GM12872 (cell line): ENCODE measurements at regions not wholly inside any gene's neighbourhood (a gene's known extent, or its start where the extent isn't known, plus 50 kb on each side); places are given as distances from the start of the nearest gene placed in this dataset.

Experiments
- CTCF ChIP-seq: IDR thresholded peaks from 3 replicates; pipeline ENCODE4 v1.5.1; 2011; ENCODE audit warnings: low read depth, mild to moderate bottlenecking, low read length, moderate library complexity; ENCODE audit not compliant: insufficient read depth

- no peak for TF ChIP-seq CTCF
Observed at GRCh38 chr2:381181-381580, 93.3 kb upstream of the ALKAL2 start.

GRCh38 chr2:380772-381171, 92.9 kb upstream of the ALKAL2 start:
- no peak for TF ChIP-seq CTCF

- no peak for TF ChIP-seq CTCF
Observed at GRCh38 chr2:380221-380620, 92.3 kb upstream of the ALKAL2 start.

GRCh38 chr2:379778-380177, 91.9 kb upstream of the ALKAL2 start:
- TF ChIP-seq CTCF, result no peak

- no peak for TF ChIP-seq CTCF
Observed at GRCh38 chr2:378364-378763, 90.5 kb upstream of the ALKAL2 start.

- no peak for TF ChIP-seq CTCF
Observed at GRCh38 chr2:377414-377813, 89.5 kb upstream of the ALKAL2 start.

GRCh38 chr2:375956-376307, 88.0 kb upstream of the ALKAL2 start:
- no peak for TF ChIP-seq CTCF
